Type B pancreatic cell (in vitro differentiated cells): ENCODE measurements at regions not wholly inside any gene's neighbourhood (a gene's known extent, or its start where the extent isn't known, plus 50 kb on each side); places are given as distances from the start of the nearest gene placed in this dataset.
"Not testable (repeated sequence)": the region's sequence is repeated elsewhere in the genome, so short reads cannot be mapped to it uniquely, and the experiment has no call there.

ENCODE experiments used
- DNase-seq: peaks from one replicate; pipeline ENCODE4 v3.0.0; 2021; ENCODE audit warnings: mixed read lengths; ENCODE audit not compliant: unreplicated experiment; ENCODE audit errors: extremely low spot score
- H3K27ac Mint-ChIP-seq: 2 replicates; pipeline ENCODE4 v1.8.0; 2021; ENCODE audit warnings: mild to moderate bottlenecking, mixed read lengths
- H3K27me3 Mint-ChIP-seq: 2 replicates; pipeline ENCODE4 v1.8.0; 2021; ENCODE audit warnings: mixed read lengths
- H3K36me3 Mint-ChIP-seq: 2 replicates; pipeline ENCODE4 v1.8.0; 2021; ENCODE audit warnings: mixed read lengths
- H3K4me1 Mint-ChIP-seq: one replicate; pipeline ENCODE4 v1.8.0; 2021; ENCODE audit warnings: mixed read lengths; ENCODE audit not compliant: unreplicated experiment
- H3K4me3 Mint-ChIP-seq: 2 replicates; pipeline ENCODE4 v1.8.0; 2021; ENCODE audit warnings: mild to moderate bottlenecking, mixed read lengths
- H3K9me3 Mint-ChIP-seq: 2 replicates; pipeline ENCODE4 v1.8.0; 2021; ENCODE audit warnings: mixed read lengths
- TF ChIP-seq, protein P1 (sequence below): fragments of 200-600 bp; sonication (generic); conservative IDR thresholded peaks from 2 replicates; pipeline ENCODE4 v1.5.0; 2021; ENCODE audit warnings: antibody characterized with exemption, mild to moderate bottlenecking

DNA sequence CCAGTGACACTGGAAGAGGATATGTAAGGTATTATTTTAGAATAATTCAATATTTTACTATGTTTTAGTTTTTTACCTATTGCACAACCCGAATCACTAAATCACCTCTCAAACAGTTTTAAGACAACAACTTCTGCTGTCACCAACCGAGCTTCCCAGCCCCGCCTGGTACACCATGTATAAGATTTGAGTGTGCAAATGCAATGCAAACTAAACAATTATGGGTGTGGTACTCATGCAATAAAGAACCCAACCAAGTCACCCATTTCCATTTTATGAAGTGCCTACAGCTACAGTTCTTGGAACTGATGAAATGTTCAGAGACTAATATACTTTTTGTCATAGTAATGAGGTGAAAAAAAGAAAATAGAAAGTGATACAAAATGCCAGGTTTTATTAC, 256.2 kb downstream of the TAFA4 start:
- TF ChIP-seq, protein P1, sequence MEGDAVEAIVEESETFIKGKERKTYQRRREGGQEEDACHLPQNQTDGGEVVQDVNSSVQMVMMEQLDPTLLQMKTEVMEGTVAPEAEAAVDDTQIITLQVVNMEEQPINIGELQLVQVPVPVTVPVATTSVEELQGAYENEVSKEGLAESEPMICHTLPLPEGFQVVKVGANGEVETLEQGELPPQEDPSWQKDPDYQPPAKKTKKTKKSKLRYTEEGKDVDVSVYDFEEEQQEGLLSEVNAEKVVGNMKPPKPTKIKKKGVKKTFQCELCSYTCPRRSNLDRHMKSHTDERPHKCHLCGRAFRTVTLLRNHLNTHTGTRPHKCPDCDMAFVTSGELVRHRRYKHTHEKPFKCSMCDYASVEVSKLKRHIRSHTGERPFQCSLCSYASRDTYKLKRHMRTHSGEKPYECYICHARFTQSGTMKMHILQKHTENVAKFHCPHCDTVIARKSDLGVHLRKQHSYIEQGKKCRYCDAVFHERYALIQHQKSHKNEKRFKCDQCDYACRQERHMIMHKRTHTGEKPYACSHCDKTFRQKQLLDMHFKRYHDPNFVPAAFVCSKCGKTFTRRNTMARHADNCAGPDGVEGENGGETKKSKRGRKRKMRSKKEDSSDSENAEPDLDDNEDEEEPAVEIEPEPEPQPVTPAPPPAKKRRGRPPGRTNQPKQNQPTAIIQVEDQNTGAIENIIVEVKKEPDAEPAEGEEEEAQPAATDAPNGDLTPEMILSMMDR: no peak
- no peak for DNase-seq
- Mint-ChIP-seq H3K4me1 (no peaks in the 10 kb centered on the region), H3K9me3 (no peaks in the 10 kb centered on the region), H3K4me3 (no peak overlapping the region), H3K27ac (no peak overlapping the region), H3K36me3 (no peaks in the 10 kb centered on the region), H3K27me3 (no peaks in the 10 kb centered on the region)

DNA sequence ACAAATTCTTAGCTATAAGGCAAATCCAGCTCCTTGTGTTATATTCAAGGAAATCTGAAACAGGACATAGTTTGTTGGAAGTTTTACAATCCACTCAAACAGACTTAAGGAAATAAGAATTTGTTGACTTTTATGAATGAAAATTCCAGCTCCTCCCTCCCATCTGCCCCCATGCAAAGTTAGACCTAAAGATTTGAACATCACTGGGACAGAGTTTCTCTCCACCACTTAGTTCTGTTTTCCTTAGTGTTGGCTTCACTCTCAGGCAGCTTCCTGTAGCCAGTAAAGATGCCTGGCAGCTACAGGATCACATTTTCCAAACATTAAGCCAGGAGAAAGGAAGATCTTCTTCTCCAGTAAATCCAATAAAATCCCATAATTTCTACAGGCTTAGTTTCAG, 265.0 kb downstream of the TAFA4 start:
- no peak for DNase-seq
- Mint-ChIP-seq H3K4me3 (no peak overlapping the region), H3K9me3 (no peaks in the 10 kb centered on the region), H3K27ac (no peak overlapping the region), H3K4me1 (peaks cover 7% of the 10 kb centered on the region), H3K36me3 (no peaks in the 10 kb centered on the region), H3K27me3 (peaks cover 3% of the 10 kb centered on the region)
- TF ChIP-seq, protein P1: no peak

DNA sequence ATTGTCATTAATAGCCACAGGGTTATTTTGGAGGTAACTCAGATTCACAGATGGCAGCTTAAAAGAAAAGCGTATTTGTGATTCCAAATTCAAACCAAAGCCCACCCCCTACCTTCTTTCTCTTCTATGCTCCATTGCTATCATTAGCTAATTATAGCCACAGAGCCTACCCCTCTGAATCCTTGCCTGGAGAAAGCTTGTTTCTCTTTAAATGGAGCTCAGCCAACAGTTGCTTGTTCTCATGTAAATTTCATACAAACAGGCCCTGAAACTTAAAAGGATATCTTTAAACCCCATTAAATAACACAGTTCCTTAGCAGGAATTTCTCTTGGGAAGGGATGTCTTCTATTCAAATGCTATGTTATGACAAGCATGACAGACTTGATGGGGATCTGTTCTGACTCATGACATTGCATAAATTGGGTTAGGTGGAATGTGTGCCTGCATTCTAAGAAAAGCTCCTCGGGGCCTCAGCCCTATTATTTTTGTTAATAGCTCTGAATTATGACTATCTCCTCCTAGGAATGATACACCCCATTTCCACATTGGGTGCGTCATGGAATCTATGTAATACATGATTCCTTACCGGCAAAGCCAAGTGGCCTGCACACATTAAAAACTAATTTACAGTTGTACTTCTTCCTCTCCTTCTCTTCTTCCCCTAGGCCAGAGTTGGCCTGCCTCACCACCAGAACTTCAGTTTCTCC, 265.8 kb downstream of the TAFA4 start:
- Mint-ChIP-seq H3K27me3 (peaks cover 6% of the 10 kb centered on the region), H3K36me3 (no peaks in the 10 kb centered on the region), H3K4me1 (peaks cover 7% of the 10 kb centered on the region), H3K9me3 (no peaks in the 10 kb centered on the region), H3K4me3 (no peak overlapping the region), H3K27ac (no peak overlapping the region)
- DNase-seq: no peak
- TF ChIP-seq, protein P1: no peak

DNA sequence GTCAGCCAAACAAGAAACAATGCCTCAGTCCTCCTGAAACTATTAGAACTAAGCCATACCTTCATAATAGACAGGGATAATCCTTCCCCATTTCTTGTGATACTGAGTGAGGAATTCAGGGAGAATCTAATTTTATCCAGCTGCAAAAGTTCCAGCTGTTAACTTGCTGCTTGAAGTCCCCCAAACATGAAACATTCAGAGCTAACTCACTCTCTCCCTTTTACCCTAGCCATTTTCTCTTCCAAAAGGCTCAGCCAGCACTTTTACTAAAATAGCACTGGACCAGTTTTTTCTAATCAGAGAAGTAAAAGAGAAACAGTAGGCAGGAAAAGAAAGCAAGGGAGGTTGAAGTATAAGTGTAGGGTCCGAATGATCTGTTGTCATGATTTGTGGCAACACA, 268.1 kb downstream of the TAFA4 start:
- Mint-ChIP-seq H3K27me3 (peaks cover 9% of the 10 kb centered on the region), H3K27ac (no peak overlapping the region), H3K36me3 (no peaks in the 10 kb centered on the region), H3K4me3 (no peak overlapping the region), H3K9me3 (no peaks in the 10 kb centered on the region), H3K4me1 (peaks cover 7% of the 10 kb centered on the region)
- TF ChIP-seq, protein P1: no peak
- DNase-seq: no peak

DNA sequence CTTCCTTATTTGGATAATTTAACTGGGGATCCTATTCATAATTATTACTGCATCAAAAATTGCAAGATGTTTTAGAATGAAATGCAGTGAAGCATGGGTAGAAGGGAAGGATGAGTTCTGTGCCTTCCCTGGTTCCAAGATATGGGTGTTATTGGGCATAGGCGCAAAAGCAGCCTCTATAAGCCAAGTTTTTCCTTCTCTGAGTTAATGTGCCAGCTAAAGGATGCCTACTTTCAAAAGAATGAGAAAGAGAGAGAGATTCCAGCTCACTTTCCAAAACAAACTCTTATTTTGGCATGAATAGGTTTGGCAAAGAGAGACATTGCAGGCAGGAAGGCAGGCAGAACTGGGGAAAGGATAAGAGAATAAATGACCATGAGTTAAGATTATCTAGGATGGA, 270.2 kb downstream of the TAFA4 start:
- no peak for DNase-seq
- Mint-ChIP-seq H3K27ac (no peak overlapping the region), H3K27me3 (peaks cover 9% of the 10 kb centered on the region), H3K9me3 (no peaks in the 10 kb centered on the region), H3K36me3 (no peaks in the 10 kb centered on the region), H3K4me1 (peaks cover 7% of the 10 kb centered on the region), H3K4me3 (no peak overlapping the region)
- TF ChIP-seq, protein P1: no peak

DNA sequence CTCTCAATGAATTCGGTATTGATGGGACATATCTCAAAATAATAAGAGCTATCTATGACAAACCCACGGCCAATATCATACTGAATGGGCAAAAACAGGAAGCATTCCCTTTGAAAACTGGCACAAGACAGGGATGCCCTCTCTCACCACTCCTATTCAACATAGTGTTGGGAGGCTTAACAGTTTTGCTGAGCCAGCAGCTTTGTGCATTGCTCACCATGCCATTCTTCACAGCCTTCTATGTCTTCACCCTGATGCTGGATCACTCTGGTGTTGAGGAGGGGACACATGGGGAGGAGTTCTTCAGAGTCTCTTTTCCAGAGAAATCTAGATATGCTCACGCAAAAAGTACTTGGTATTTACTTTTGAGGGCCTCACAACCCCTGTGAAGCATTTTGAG, 281.7 kb downstream of the TAFA4 start:
- not testable (repeated sequence) for H3K36me3 Mint-ChIP-seq, H3K27ac Mint-ChIP-seq, H3K27me3 Mint-ChIP-seq, DNase-seq, H3K4me3 Mint-ChIP-seq, H3K9me3 Mint-ChIP-seq, H3K4me1 Mint-ChIP-seq
